ENCODE measurements at regions not wholly inside any gene's neighbourhood (a gene's known extent, or its start where the extent isn't known, plus 50 kb on each side); places are given as distances from the start of the nearest gene placed in this dataset.

DNA sequence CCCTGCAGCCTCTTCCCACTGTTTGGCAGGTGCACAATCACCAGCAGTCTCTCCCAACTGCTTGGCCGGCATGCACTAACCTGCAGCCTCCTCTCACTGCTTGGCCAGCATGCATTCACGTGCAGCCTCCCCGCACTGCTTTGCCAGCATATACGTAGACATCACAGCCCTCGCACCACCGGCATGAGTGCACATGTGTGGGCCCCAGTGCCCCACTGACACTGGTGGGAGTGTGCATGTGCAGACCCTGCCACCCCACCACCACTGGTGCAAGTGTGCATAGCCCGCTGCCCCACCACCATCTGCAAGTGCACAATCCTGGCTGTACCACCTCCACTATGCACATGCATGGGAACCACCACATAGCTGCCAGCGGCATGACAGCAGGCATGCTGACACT lies 127.5 kb upstream of the SOX9 start:
- TF ChIP-seq, protein P1, sequence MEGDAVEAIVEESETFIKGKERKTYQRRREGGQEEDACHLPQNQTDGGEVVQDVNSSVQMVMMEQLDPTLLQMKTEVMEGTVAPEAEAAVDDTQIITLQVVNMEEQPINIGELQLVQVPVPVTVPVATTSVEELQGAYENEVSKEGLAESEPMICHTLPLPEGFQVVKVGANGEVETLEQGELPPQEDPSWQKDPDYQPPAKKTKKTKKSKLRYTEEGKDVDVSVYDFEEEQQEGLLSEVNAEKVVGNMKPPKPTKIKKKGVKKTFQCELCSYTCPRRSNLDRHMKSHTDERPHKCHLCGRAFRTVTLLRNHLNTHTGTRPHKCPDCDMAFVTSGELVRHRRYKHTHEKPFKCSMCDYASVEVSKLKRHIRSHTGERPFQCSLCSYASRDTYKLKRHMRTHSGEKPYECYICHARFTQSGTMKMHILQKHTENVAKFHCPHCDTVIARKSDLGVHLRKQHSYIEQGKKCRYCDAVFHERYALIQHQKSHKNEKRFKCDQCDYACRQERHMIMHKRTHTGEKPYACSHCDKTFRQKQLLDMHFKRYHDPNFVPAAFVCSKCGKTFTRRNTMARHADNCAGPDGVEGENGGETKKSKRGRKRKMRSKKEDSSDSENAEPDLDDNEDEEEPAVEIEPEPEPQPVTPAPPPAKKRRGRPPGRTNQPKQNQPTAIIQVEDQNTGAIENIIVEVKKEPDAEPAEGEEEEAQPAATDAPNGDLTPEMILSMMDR (conservative IDR thresholded peaks at IDR 0.05; ENCODE audit: low read depth, low read length) = no peak
- no peak for TF ChIP-seq EZH2 (IDR thresholded peaks at IDR 0.05; ENCODE audit: borderline replicate concordance, low read depth, low read length, poor library complexity, severe bottlenecking)
